ENCODE measurements at regions not wholly inside any gene's neighbourhood (a gene's known extent, or its start where the extent isn't known, plus 50 kb on each side); places are given as distances from the start of the nearest gene placed in this dataset.

GRCh38 chr4:165760182-165760581 is 112.9 kb upstream of the TLL1 start:
- no peaks in the 10 kb centered on the region for H3K27me3 Mint-ChIP-seq (ENCODE audit: unreplicated experiment)
- DNase-seq: no peak
- H3K4me1 Mint-ChIP-seq (ENCODE audit: low read depth, unreplicated experiment): peaks cover 2% of the 10 kb centered on the region
- no peak for TF ChIP-seq CTCF (IDR thresholded peaks at IDR 0.05; ENCODE audit: partially characterized antibody, unreplicated experiment)
- H3K36me3 Mint-ChIP-seq (ENCODE audit: unreplicated experiment): no peaks in the 10 kb centered on the region
- H3K9me3 Mint-ChIP-seq (ENCODE audit: unreplicated experiment): peaks cover 2% of the 10 kb centered on the region
- H3K27ac Mint-ChIP-seq (ENCODE audit: unreplicated experiment): no peak overlapping the region
- H3K4me3 Mint-ChIP-seq (ENCODE audit: unreplicated experiment): no peak overlapping the region

DNA sequence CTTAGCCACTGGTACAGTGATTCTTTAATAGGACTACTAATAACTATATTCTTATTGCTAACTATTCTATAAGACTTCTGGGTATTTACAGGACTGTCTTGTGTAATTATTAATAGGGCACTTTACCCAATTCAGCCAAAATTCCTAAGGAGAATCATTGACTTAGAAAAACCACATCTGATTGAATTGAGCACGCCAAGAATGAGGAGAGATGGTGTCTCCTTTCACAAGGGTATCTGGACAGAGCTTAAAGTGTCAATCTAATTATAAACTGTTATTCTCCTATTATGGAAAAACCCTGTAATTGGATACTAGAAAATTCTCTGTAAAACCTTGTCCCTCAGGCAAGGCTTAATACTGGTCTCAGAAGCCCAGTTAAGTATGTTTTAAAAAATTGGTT is 111.1 kb upstream of the TLL1 start:
- H3K4me3 Mint-ChIP-seq (ENCODE audit: unreplicated experiment): no peak overlapping the region
- H3K36me3 Mint-ChIP-seq (ENCODE audit: unreplicated experiment): no peaks in the 10 kb centered on the region
- no peak overlapping the region for H3K27ac Mint-ChIP-seq (ENCODE audit: unreplicated experiment)
- peaks cover 2% of the 10 kb centered on the region for H3K4me1 Mint-ChIP-seq (ENCODE audit: low read depth, unreplicated experiment)
- DNase-seq: no peak
- H3K9me3 Mint-ChIP-seq (ENCODE audit: unreplicated experiment): peaks cover 2% of the 10 kb centered on the region
- no peaks in the 10 kb centered on the region for H3K27me3 Mint-ChIP-seq (ENCODE audit: unreplicated experiment)
- no peak for TF ChIP-seq CTCF (IDR thresholded peaks at IDR 0.05; ENCODE audit: partially characterized antibody, unreplicated experiment)

- no peaks in the 10 kb centered on the region for H3K27me3 Mint-ChIP-seq (ENCODE audit: unreplicated experiment)
- peaks cover 2% of the 10 kb centered on the region for H3K4me1 Mint-ChIP-seq (ENCODE audit: low read depth, unreplicated experiment)
- H3K27ac Mint-ChIP-seq (ENCODE audit: unreplicated experiment): no peak overlapping the region
- DNase-seq: no peak
- no peak for TF ChIP-seq CTCF (IDR thresholded peaks at IDR 0.05; ENCODE audit: partially characterized antibody, unreplicated experiment)
- H3K9me3 Mint-ChIP-seq (ENCODE audit: unreplicated experiment): peaks cover 2% of the 10 kb centered on the region
- no peaks in the 10 kb centered on the region for H3K36me3 Mint-ChIP-seq (ENCODE audit: unreplicated experiment)
- no peak overlapping the region for H3K4me3 Mint-ChIP-seq (ENCODE audit: unreplicated experiment)
Measured at GRCh38 chr4:165763640-165764039, 109.4 kb upstream of the TLL1 start.

- DNase-seq: no peak
- no peak overlapping the region for H3K27ac Mint-ChIP-seq (ENCODE audit: unreplicated experiment)
- peaks cover 2% of the 10 kb centered on the region for H3K9me3 Mint-ChIP-seq (ENCODE audit: unreplicated experiment)
- no peaks in the 10 kb centered on the region for H3K36me3 Mint-ChIP-seq (ENCODE audit: unreplicated experiment)
- no peak overlapping the region for H3K4me3 Mint-ChIP-seq (ENCODE audit: unreplicated experiment)
- no peaks in the 10 kb centered on the region for H3K27me3 Mint-ChIP-seq (ENCODE audit: unreplicated experiment)
- peaks cover 2% of the 10 kb centered on the region for H3K4me1 Mint-ChIP-seq (ENCODE audit: low read depth, unreplicated experiment)
- TF ChIP-seq CTCF (IDR thresholded peaks at IDR 0.05; ENCODE audit: partially characterized antibody, unreplicated experiment): no peak
Measured at GRCh38 chr4:165765053-165765452, 108.0 kb upstream of the TLL1 start.

DNA sequence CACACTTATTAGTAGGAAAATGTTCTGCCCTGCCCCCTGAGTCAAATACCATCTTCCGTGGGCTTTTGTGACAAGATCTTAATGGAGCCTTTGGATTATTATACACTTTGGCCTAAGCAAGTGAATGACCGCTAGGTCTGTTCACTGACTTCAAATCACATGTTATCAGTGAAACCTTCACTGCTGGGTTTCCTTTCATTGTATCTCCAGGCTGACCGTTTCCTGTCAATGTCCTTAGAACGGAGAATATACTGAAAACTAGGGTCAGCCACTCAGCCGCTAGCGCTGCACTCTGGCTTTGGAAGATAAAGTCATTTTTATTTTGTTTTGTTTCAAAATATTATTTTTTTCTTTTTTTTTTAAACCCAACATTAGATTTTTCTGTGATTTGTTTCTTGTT is 107.0 kb upstream of the TLL1 start:
- Mint-ChIP-seq H3K27ac (ENCODE audit: unreplicated experiment) (no peak overlapping the region), H3K27me3 (ENCODE audit: unreplicated experiment) (no peaks in the 10 kb centered on the region), H3K4me3 (ENCODE audit: unreplicated experiment) (no peak overlapping the region), H3K36me3 (ENCODE audit: unreplicated experiment) (no peaks in the 10 kb centered on the region), H3K9me3 (ENCODE audit: unreplicated experiment) (peaks cover under 1% of the 10 kb centered on the region), H3K4me1 (ENCODE audit: low read depth, unreplicated experiment) (peaks cover 2% of the 10 kb centered on the region)
- TF ChIP-seq CTCF (IDR thresholded peaks at IDR 0.05; ENCODE audit: partially characterized antibody, unreplicated experiment): no peak
- DNase-seq: no peak
